ENCODE measurements at regions not wholly inside any gene's neighbourhood (a gene's known extent, or its start where the extent isn't known, plus 50 kb on each side); places are given as distances from the start of the nearest gene placed in this dataset.

- TF ChIP-seq CTCF (IDR thresholded peaks at IDR 0.05): no peak
- DNase-seq (ENCODE audit: low spot score) (no peak), ATAC-seq (ENCODE audit: low FRiP score) (no peak)
Measured at GRCh38 chr7:85950871-85951270, 692.8 kb upstream of the GRM3 start.

GRCh38 chr7:85950418-85950817 is 693.3 kb upstream of the GRM3 start:
- ATAC-seq (ENCODE audit: low FRiP score) (no peak), DNase-seq (ENCODE audit: low spot score) (no peak)
- no peak for TF ChIP-seq CTCF (IDR thresholded peaks at IDR 0.05)

GRCh38 chr7:85947767-85948166 is 695.9 kb upstream of the GRM3 start:
- ATAC-seq (ENCODE audit: low FRiP score): no peak
- no peak for TF ChIP-seq CTCF (IDR thresholded peaks at IDR 0.05)

GRCh38 chr7:85940798-85941197 is 702.9 kb upstream of the GRM3 start:
- no peak for DNase-seq (ENCODE audit: low spot score)
- ATAC-seq (ENCODE audit: low FRiP score): no peak
- TF ChIP-seq CTCF (IDR thresholded peaks at IDR 0.05): no peak

More at GRCh38 chr7:85947767-85948166, 695.9 kb upstream of the GRM3 start:
- DNase-seq (ENCODE audit: low spot score): no peak

- no peak for ATAC-seq (ENCODE audit: low FRiP score)
- no peak for DNase-seq (ENCODE audit: low spot score)
- TF ChIP-seq CTCF (IDR thresholded peaks at IDR 0.05): no peak
Measured at GRCh38 chr7:85931919-85932318, 711.8 kb upstream of the GRM3 start.

- DNase-seq (ENCODE audit: low spot score) (no peak), ATAC-seq (ENCODE audit: low FRiP score) (no peak)
- no peak for TF ChIP-seq CTCF (IDR thresholded peaks at IDR 0.05)
Measured at GRCh38 chr7:85928500-85928899, 715.2 kb upstream of the GRM3 start.

- TF ChIP-seq CTCF (IDR thresholded peaks at IDR 0.05): no peak
- DNase-seq (ENCODE audit: low spot score) (no peak), ATAC-seq (ENCODE audit: low FRiP score) (no peak)
Measured at GRCh38 chr7:85927226-85927625, 716.5 kb upstream of the GRM3 start.
